PC-3 (cell line): ENCODE measurements at regions not wholly inside any gene's neighbourhood (a gene's known extent, or its start where the extent isn't known, plus 50 kb on each side); places are given as distances from the start of the nearest gene placed in this dataset.

ENCODE experiments used
- ATAC-seq: fragments of 200-7000 bp; cut with Tn5 transposase; 2 replicates; pipeline ENCODE4 v1.9.1; 2020; ENCODE audit warnings: mild to moderate bottlenecking, moderate library complexity
- BruUV-seq: library from RNA; stranded (reverse); fragments of 400-500 nt; replicated peaks from 2 replicates; lab custom pipeline; 2021; lab: Mats Ljungman, UMichigan
- CTCF ChIA-PET: fragments of 300-600 bp; sonication (Branson Sonifier 250); formaldehyde crosslinking; loops from one replicate; lab custom pipeline; 2022; ENCODE audit warnings: antibody characterized with exemption; lab: Charles Lee
- POLR2A ChIA-PET: fragments of 300-600 bp; sonication (Branson Sonifier 250); formaldehyde crosslinking; loops from one replicate; lab custom pipeline; 2022; ENCODE audit warnings: antibody characterized with exemption; ENCODE audit not compliant: unreplicated experiment; lab: Charles Lee
- DNase-seq: peaks from one replicate; pipeline ENCODE4 v3.0.0-alpha.2; 2015
- H2AFZ ChIP-seq: fragments of 300-600 bp; sonication (generic); 2 replicates; pipeline ENCODE4 v1.6.0; 2016; ENCODE audit warnings: antibody characterized with exemption, low read length
- H3F3A ChIP-seq: fragments of 300-600 bp; sonication (generic); one replicate; pipeline ENCODE4 v1.6.0; 2017; ENCODE audit warnings: antibody characterized with exemption, low read length, control low read depth, mild to moderate bottlenecking; ENCODE audit not compliant: unreplicated experiment
- H3K27ac ChIP-seq: fragments of 300-600 bp; sonication (generic); 2 replicates; pipeline ENCODE4 v1.5.1; 2016; ENCODE audit warnings: mild to moderate bottlenecking, low read length
- H3K27me3 ChIP-seq: fragments of 300-600 bp; sonication (generic); 2 replicates; pipeline ENCODE4 v1.6.1; 2016; ENCODE audit warnings: low read length, mixed read lengths
- H3K36me3 ChIP-seq: fragments of 300-600 bp; sonication (generic); 2 replicates; pipeline ENCODE4 v1.6.1; 2016; ENCODE audit warnings: low read depth, mixed run types, low read length, mixed read lengths
- H3K4me1 ChIP-seq: fragments of 300-600 bp; sonication (generic); 2 replicates; pipeline ENCODE4 v1.5.1; 2016; ENCODE audit warnings: low read length; ENCODE audit not compliant: insufficient read depth
- H3K4me2 ChIP-seq: fragments of 300-600 bp; sonication (generic); 2 replicates; pipeline ENCODE4 v1.6.0; 2016; ENCODE audit warnings: low read length
- H3K4me3 ChIP-seq: fragments of 300-600 bp; sonication (generic); 2 replicates; pipeline ENCODE4 v1.5.1; 2016; ENCODE audit warnings: mild to moderate bottlenecking, low read length, mixed read lengths
- H3K79me2 ChIP-seq: fragments of 300-600 bp; sonication (generic); 2 replicates; pipeline ENCODE4 v1.6.1; 2017; ENCODE audit warnings: low read length, mixed read lengths
- H3K9ac ChIP-seq: fragments of 300-600 bp; sonication (generic); 2 replicates; pipeline ENCODE4 v1.6.0; 2016; ENCODE audit warnings: mild to moderate bottlenecking, low read length
- H3K9me2 ChIP-seq: fragments of 300-600 bp; sonication (generic); replicated peaks from 2 replicates; pipeline ENCODE4 v1.6.1; 2016; ENCODE audit warnings: mixed run types, low read length, mixed read lengths
- H3K9me3 ChIP-seq: fragments of 300-600 bp; sonication (generic); 2 replicates; pipeline ENCODE4 v1.6.1; 2016; ENCODE audit warnings: low read length, mixed read lengths
- H4K20me1 ChIP-seq: fragments of 300-600 bp; sonication (generic); 2 replicates; pipeline ENCODE4 v1.6.1; 2016; ENCODE audit warnings: low read length, mixed read lengths
- EZH2 ChIP-seq: fragments of 300-600 bp; sonication (generic); IDR thresholded peaks from one replicate; pipeline ENCODE4 v1.6.1; 2017; ENCODE audit warnings: antibody characterized with exemption, mild to moderate bottlenecking, low read length; ENCODE audit not compliant: unreplicated experiment
- EZH2phosphoT487 ChIP-seq: fragments of 300-600 bp; sonication (generic); IDR thresholded peaks from 2 replicates; pipeline ENCODE4 v1.6.1; 2018; ENCODE audit warnings: mild to moderate bottlenecking, antibody characterized with exemption, low read length, borderline replicate concordance
- intact Hi-C: fragments of 100-400 bp; cut with micrococcal nuclease; formaldehyde crosslinking; loops from 2 replicates; pipeline ENCODE4 v1.9.0; 2023
- TF ChIP-seq, protein P1 (sequence below): fragments of 300-600 bp; sonication (generic); conservative IDR thresholded peaks from 2 replicates; pipeline ENCODE4 v1.5.1; 2017; ENCODE audit warnings: antibody characterized with exemption, low read depth, mild to moderate bottlenecking, low read length

DNA sequence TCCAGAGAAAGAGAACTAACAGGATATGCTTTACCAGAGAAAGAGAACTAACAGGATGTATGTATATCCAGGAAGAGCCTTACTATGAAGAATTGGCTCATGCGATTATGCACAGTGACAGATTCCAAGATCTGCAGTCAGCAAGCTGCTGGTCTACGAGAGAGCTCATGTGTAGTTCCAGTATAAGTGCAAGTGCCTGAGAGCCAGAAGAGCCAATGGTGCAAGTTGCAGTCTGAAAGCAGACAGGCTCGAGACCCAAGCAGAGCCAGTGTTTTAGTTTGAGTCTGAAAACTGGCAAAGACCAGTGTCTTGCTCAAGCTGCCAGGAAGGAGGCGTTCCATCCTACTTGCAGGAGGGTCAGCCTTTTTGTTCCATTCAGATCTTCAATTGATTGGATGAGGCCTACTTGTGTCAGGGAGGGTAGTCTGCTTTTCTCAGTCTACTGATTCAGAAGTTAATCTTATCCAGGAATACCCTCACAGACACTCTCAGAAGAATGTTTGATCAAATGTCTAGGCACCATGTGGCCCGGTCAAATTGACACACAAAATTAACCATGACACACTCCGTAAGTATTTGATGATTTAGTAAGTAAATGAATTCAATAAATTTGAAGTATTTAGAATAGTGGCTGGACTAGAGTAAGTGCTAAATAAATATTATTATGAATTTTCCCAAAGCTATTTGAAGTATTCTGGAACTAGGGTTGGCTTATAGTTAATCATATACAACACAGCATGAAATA is 372.1 kb upstream of the SGCD start:
- no peaks in the 10 kb centered on the region for H3K27me3 ChIP-seq
- H2AFZ ChIP-seq: no peak overlapping the region
- no peak for ATAC-seq
- ChIA-PET CTCF (no interaction called here), POLR2A (no interaction called here)
- TF ChIP-seq, protein P1, sequence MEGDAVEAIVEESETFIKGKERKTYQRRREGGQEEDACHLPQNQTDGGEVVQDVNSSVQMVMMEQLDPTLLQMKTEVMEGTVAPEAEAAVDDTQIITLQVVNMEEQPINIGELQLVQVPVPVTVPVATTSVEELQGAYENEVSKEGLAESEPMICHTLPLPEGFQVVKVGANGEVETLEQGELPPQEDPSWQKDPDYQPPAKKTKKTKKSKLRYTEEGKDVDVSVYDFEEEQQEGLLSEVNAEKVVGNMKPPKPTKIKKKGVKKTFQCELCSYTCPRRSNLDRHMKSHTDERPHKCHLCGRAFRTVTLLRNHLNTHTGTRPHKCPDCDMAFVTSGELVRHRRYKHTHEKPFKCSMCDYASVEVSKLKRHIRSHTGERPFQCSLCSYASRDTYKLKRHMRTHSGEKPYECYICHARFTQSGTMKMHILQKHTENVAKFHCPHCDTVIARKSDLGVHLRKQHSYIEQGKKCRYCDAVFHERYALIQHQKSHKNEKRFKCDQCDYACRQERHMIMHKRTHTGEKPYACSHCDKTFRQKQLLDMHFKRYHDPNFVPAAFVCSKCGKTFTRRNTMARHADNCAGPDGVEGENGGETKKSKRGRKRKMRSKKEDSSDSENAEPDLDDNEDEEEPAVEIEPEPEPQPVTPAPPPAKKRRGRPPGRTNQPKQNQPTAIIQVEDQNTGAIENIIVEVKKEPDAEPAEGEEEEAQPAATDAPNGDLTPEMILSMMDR: no peak
- TF ChIP-seq EZH2phosphoT487: no peak
- TF ChIP-seq EZH2: no peak
- no peak for DNase-seq
- H3K9me3 ChIP-seq: no peaks in the 10 kb centered on the region
- no peaks in the 10 kb centered on the region for H3K36me3 ChIP-seq
- no peaks in the 10 kb centered on the region for H3K79me2 ChIP-seq
- intact Hi-C loops: no loop called here
- no peaks in the 10 kb centered on the region for H3K9me2 ChIP-seq
- H3K4me1 ChIP-seq: no peaks in the 10 kb centered on the region
- no peak overlapping the region for H3K9ac ChIP-seq
- H3K27ac ChIP-seq: no peak overlapping the region
- H3F3A ChIP-seq: no peaks in the 10 kb centered on the region
- no peak overlapping the region for H3K4me3 ChIP-seq
- no TSS peak for BruUV-seq
- H4K20me1 ChIP-seq: no peaks in the 10 kb centered on the region
- no peak overlapping the region for H3K4me2 ChIP-seq

DNA sequence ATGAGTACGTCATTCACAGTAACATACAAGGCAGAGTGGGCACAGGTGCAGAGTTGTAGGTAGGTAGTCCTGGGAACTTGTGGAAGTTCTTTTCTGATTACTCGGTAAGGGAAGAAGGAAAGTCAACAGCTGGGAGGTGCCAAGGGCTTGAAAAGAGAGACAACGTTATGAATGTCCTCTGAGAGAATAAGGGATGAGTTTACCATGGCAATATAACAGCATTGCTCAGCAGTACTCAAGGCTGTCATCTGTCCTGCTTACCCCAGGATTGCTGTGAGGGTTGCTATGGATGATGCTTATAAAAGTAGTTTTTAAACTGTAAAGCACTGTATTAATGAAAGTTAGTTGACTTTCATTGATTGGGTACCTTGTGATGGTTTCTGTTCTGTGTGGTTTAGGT is 369.1 kb upstream of the SGCD start:
- ATAC-seq (no peak), DNase-seq (no peak)
- intact Hi-C loops: no loop called here
- Histone ChIP-seq H3K27ac (no peak overlapping the region), H3K79me2 (no peaks in the 10 kb centered on the region), H3K9me3 (no peaks in the 10 kb centered on the region), H3K4me3 (no peak overlapping the region), H3F3A (no peaks in the 10 kb centered on the region), H2AFZ (no peak overlapping the region), H3K9me2 (no peaks in the 10 kb centered on the region), H3K4me1 (no peaks in the 10 kb centered on the region), H3K36me3 (no peaks in the 10 kb centered on the region), H3K4me2 (no peak overlapping the region), H4K20me1 (no peaks in the 10 kb centered on the region), H3K27me3 (no peaks in the 10 kb centered on the region), H3K9ac (no peak overlapping the region)
- ChIA-PET POLR2A (no interaction called here), CTCF (no interaction called here)
- no TSS peak for BruUV-seq
- TF ChIP-seq EZH2 (no peak), EZH2phosphoT487 (no peak)
- TF ChIP-seq, protein P1: no peak

GRCh38 chr5:155959082-155959481 is 367.9 kb upstream of the SGCD start:
- H3K4me1 ChIP-seq: no peaks in the 10 kb centered on the region
- H3K27ac ChIP-seq: no peak overlapping the region
- intact Hi-C loops: no loop called here
- H3K9me3 ChIP-seq: no peaks in the 10 kb centered on the region
- no peaks in the 10 kb centered on the region for H3K9me2 ChIP-seq
- H3K79me2 ChIP-seq: no peaks in the 10 kb centered on the region
- TF ChIP-seq EZH2phosphoT487 (no peak), EZH2 (no peak)
- TF ChIP-seq, protein P1: no peak
- H3K9ac ChIP-seq: no peak overlapping the region
- ChIA-PET POLR2A (no interaction called here), CTCF (no interaction called here)
- ATAC-seq: no peak
- H3K27me3 ChIP-seq: no peaks in the 10 kb centered on the region
- H4K20me1 ChIP-seq: no peaks in the 10 kb centered on the region
- no peak overlapping the region for H3K4me2 ChIP-seq
- no peaks in the 10 kb centered on the region for H3K36me3 ChIP-seq
- no peak for DNase-seq
- H3F3A ChIP-seq: no peaks in the 10 kb centered on the region
- BruUV-seq: no TSS peak
- no peak overlapping the region for H2AFZ ChIP-seq
- H3K4me3 ChIP-seq: no peak overlapping the region
